Neural cell (in vitro differentiated cells): ENCODE measurements at regions not wholly inside any gene's neighbourhood (a gene's known extent, or its start where the extent isn't known, plus 50 kb on each side); places are given as distances from the start of the nearest gene placed in this dataset.

Experiments
- CTCF ChIP-seq: fragments of 450-650 bp; IDR thresholded peaks from 2 replicates; pipeline ENCODE4 v1.5.1; 2014; ENCODE audit warnings: antibody characterized with exemption, mild to moderate bottlenecking, moderate library complexity; ENCODE audit not compliant: poor library complexity, severe bottlenecking
- EP300 ChIP-seq: fragments of 450-650 bp; conservative IDR thresholded peaks from 2 replicates; pipeline ENCODE4 v1.6.1; 2014; ENCODE audit warnings: antibody characterized with exemption, mild to moderate bottlenecking, moderate library complexity; ENCODE audit not compliant: poor library complexity, severe bottlenecking
- POLR2AphosphoS5 ChIP-seq: IDR thresholded peaks from 2 replicates; pipeline ENCODE4 v1.6.1; 2012
- RAD21 ChIP-seq: fragments of 450-650 bp; conservative IDR thresholded peaks from 2 replicates; pipeline ENCODE4 v1.6.1; 2014; ENCODE audit warnings: antibody characterized with exemption, mild to moderate bottlenecking, moderate library complexity
- REST ChIP-seq: IDR thresholded peaks from 2 replicates; pipeline ENCODE4 v1.6.1; 2012; ENCODE audit warnings: borderline replicate concordance
- SMC3 ChIP-seq: fragments of 450-650 bp; conservative IDR thresholded peaks from 2 replicates; pipeline ENCODE4 v1.6.1; 2014; ENCODE audit warnings: antibody characterized with exemption, mild to moderate bottlenecking, moderate library complexity; ENCODE audit not compliant: poor library complexity
- TAF1 ChIP-seq: IDR thresholded peaks from 2 replicates; pipeline ENCODE4 v1.6.1; 2012; ENCODE audit warnings: low read depth

- TF ChIP-seq CTCF (no peak), POLR2AphosphoS5 (no peak), REST (no peak), EP300 (no peak), RAD21 (no peak), SMC3 (no peak), TAF1 (no peak)
Measured at GRCh38 chr4:27490315-27490714, 629.7 kb downstream of the STIM2 start.
